Small intestine (tissue), 7 donors: ENCODE measurements at regions not wholly inside any gene's neighbourhood (a gene's known extent, or its start where the extent isn't known, plus 50 kb on each side); places are given as distances from the start of the nearest gene placed in this dataset.

Experiments used
- DNase-seq, 2 donors: peaks; one replicate each; pipeline versions ENCODE4 v3.0.0 to v3.0.0-alpha.2; 2013
- FAIRE-seq: peaks from 2 replicates; lab custom pipeline; 2012; peaks lifted over from hg19 to GRCh38; lab: Jason Lieb, UNC
- H3K27ac ChIP-seq, 3 donors: one replicate each; pipeline ENCODE4 v1.5.1; 2013; ENCODE audit warnings: low read length in 2 of 3, mild to moderate bottlenecking in 2 of 3, control low read depth in 1 of 3, inconsistent platforms in 1 of 3, low read depth in 1 of 3, moderate library complexity in 1 of 3
- H3K27me3 ChIP-seq, 3 donors: one replicate each; pipeline ENCODE4 v1.6.1; 2013; ENCODE audit warnings: low read length in 3 of 3, inconsistent platforms in 1 of 3; ENCODE audit not compliant: control insufficient read depth in 3 of 3, insufficient read depth in 3 of 3
- H3K36me3 ChIP-seq, 3 donors: one replicate each; pipeline ENCODE4 v1.6.1; 2013; ENCODE audit warnings: low read length in 3 of 3, inconsistent platforms in 1 of 3, low read depth in 1 of 3, mild to moderate bottlenecking in 1 of 3, moderate library complexity in 1 of 3; ENCODE audit not compliant: control insufficient read depth in 3 of 3, insufficient read depth in 2 of 3
- H3K4me1 ChIP-seq, 3 donors: one replicate each; pipeline ENCODE4 v1.6.1; 2013; ENCODE audit warnings: low read length in 2 of 3, inconsistent platforms in 1 of 3, low read depth in 1 of 3, mild to moderate bottlenecking in 1 of 3, moderate library complexity in 1 of 3; ENCODE audit not compliant: control insufficient read depth in 3 of 3, insufficient read depth in 2 of 3
- H3K4me3 ChIP-seq, 3 donors: one replicate each; pipeline ENCODE4 v1.5.1; 2013; ENCODE audit warnings: low read length in 3 of 3, control low read depth in 1 of 3, inconsistent platforms in 1 of 3, low read depth in 1 of 3, mild to moderate bottlenecking in 1 of 3, moderate library complexity in 1 of 3
- H3K9me3 ChIP-seq, 2 donors: one replicate each; pipeline ENCODE4 v1.6.1; 2013; ENCODE audit warnings: low read depth in 1 of 2, low read length in 1 of 2; ENCODE audit not compliant: control insufficient read depth in 2 of 2, insufficient read depth in 1 of 2
- WGBS, 3 donors: extraction: QIAGEN DNeasy Blood & Tissue Kit; methylation state at CpG; one replicate each; pipeline ENCODE4 v1.1.7; 2013; 5-methylcytosine and 5-hydroxymethylcytosine counted together
- donor health status: healthy with polysubstance abuse.
- donor health status: control.
- donor health status: control.
- donor health status: Bipolar disorder and iron deficiency.
- donor health status: healthy.

- Histone ChIP-seq H3K27ac (no peak overlapping the region), H3K9me3 (peaks cover 0 to 8% of the 10 kb centered on the region in 2 donors), H3K27me3 (no peaks in the 10 kb centered on the region), H3K4me1 (no peaks in the 10 kb centered on the region), H3K4me3 (no peak overlapping the region), H3K36me3 (no peaks in the 10 kb centered on the region)
- no peak for FAIRE-seq
- DNase-seq: no peak
Observed at GRCh38 chr1:218503102-218503501, 158.0 kb downstream of the TGFB2 start.

DNA sequence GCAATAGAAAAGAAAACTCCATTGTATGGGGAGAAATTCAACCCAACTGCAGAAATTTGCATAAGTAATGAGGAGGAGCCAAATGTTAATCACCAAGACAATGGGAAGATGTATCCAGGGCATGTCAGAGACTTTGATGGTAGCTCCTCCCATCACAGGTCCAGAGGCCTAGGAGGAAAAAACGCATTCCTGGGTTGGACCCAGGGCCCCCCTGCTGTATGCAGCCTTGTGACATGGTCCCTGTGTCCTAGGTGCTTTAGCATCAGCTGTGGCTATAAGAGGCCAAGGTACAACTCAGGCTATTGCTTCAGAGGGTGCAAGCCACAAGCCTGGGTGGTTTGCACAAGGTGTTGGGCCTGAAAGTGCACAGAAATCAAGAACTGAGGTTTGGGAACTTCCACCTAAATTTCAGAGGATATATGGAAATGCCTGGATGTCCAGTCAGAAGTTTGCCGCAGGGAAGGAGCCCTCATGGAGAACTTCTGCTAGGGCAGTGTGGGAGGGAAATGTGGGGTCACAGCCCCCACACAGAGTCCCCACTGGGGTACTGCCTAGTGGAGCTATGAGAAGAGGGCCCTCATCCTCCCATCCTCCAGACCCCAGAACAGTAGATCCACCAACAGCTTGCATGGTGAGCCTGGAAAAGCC is 162.3 kb downstream of the TGFB2 start:
- H3K27me3 ChIP-seq: no peaks in the 10 kb centered on the region
- DNase-seq (no peak), FAIRE-seq (no peak)
- no peaks in the 10 kb centered on the region for H3K36me3 ChIP-seq
- WGBS, 3 donors: 62 to 80% (median 67%) methylated on average over 2 of the region's 2 CpGs
- H3K9me3 ChIP-seq: peaks cover 0 to 10% of the 10 kb centered on the region in 2 donors
- no peaks in the 10 kb centered on the region for H3K4me1 ChIP-seq
- no peak overlapping the region for H3K27ac ChIP-seq
- no peak overlapping the region for H3K4me3 ChIP-seq

- WGBS, 3 donors: 78 to 90% (median 82%) methylated on average over 6 of the region's 6 CpGs
- no peak overlapping the region for H3K4me3 ChIP-seq
Observed at GRCh38 chr1:218510153-218510772, 165.1 kb downstream of the TGFB2 start.

DNA sequence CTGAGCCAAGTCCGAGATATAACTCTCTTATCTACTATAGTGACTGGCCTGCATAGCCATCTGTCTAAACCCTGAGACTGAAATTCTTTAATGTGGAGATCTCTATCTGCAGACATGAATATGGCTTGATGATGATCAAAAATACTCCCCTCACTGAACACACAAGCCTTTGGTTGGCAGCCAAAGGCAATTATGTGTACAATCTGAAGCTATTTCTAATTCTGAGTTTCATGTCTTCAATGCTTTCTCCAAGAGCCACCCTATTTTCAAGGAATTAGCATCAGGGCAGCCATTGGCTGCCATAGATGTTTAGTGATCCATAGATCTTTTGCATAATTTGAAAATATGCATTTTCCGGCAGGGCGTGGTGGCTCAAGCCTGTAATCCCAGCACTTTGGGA is 168.2 kb downstream of the TGFB2 start:
- no peak overlapping the region for H3K4me3 ChIP-seq
- no peaks in the 10 kb centered on the region for H3K27me3 ChIP-seq
- peaks cover 0 to 2% of the 10 kb centered on the region in 2 donors for H3K9me3 ChIP-seq
- no peak for FAIRE-seq
- no peak overlapping the region for H3K27ac ChIP-seq
- no peaks in the 10 kb centered on the region for H3K36me3 ChIP-seq
- WGBS, 3 donors: 79 to 89% (median 83%) methylated on average over 3 of the region's 3 CpGs
- DNase-seq: no peak
- no peaks in the 10 kb centered on the region for H3K4me1 ChIP-seq

More at GRCh38 chr1:218510153-218510772, 165.1 kb downstream of the TGFB2 start:
- no peak for DNase-seq
- Histone ChIP-seq H3K27me3 (no peaks in the 10 kb centered on the region), H3K9me3 (peaks cover 0 to 10% of the 10 kb centered on the region in 2 donors), H3K4me1 (no peaks in the 10 kb centered on the region), H3K36me3 (no peaks in the 10 kb centered on the region), H3K27ac (no peak overlapping the region)
- FAIRE-seq: no peak

- no peak for FAIRE-seq
- 75 to 91% (median 84%) methylated on average over 2 of the region's 2 CpGs for WGBS, 3 donors
- DNase-seq: no peak
- Histone ChIP-seq H3K4me3 (no peak overlapping the region), H3K9me3 (peaks cover 0 to 2% of the 10 kb centered on the region in 2 donors), H3K36me3 (no peaks in the 10 kb centered on the region), H3K4me1 (no peaks in the 10 kb centered on the region), H3K27me3 (no peaks in the 10 kb centered on the region), H3K27ac (no peak overlapping the region)
Observed at GRCh38 chr1:218514689-218515088, 169.6 kb downstream of the TGFB2 start.

DNA sequence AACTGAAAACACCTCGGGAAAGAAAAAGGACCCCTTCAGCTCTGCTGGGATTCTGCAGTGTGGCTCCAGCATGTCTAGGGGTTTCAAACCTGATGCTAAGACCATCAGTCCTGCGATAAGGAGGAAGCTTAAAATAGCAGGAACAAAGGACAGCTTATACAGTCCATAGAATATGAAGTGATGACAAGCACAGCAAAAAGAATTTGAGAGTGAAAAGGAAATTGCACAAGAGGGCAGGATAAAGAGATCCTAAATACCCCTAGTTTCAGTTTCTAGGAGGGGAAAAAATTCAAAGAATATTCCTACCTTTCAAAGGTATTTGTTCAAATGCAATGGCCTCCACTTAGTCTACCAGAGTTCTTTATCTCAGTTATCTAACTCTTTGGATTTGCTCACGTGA is 171.4 kb downstream of the TGFB2 start:
- H3K27ac ChIP-seq: no peak overlapping the region
- 61 to 66% (median 66%) methylated on average over 3 of the region's 3 CpGs for WGBS, 3 donors
- no peaks in the 10 kb centered on the region for H3K4me1 ChIP-seq
- peaks cover 0 to 2% of the 10 kb centered on the region in 2 donors for H3K9me3 ChIP-seq
- H3K27me3 ChIP-seq: no peaks in the 10 kb centered on the region
- DNase-seq: no peak
- no peak overlapping the region for H3K4me3 ChIP-seq
- no peaks in the 10 kb centered on the region for H3K36me3 ChIP-seq
- no peak for FAIRE-seq

DNA sequence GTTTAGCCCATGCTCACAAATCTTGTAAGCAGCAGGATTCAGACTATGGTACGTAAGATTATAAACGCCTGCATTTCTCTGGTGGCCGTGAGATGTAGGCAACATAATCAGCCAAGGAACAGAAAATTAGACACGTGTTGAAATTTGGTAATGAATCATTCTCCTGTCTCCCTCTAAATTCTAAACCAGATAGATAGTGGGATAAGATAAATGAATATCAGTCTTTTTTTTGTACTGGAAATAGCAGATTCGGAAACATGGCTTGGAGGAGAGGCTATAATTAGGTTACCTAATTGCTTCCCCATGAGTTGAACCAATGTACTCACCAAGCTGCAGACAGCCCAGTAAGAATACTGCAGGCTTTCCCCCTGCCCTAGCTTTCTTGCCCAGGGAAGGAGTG is 172.3 kb downstream of the TGFB2 start:
- Histone ChIP-seq H3K27ac (no peak overlapping the region), H3K27me3 (no peaks in the 10 kb centered on the region), H3K4me1 (no peaks in the 10 kb centered on the region), H3K4me3 (no peak overlapping the region), H3K36me3 (no peaks in the 10 kb centered on the region), H3K9me3 (no peaks in the 10 kb centered on the region)
- FAIRE-seq: no peak
- DNase-seq: no peak
- WGBS, 3 donors: 80 to 88% (median 84%) methylated on average over 5 of the region's 5 CpGs

DNA sequence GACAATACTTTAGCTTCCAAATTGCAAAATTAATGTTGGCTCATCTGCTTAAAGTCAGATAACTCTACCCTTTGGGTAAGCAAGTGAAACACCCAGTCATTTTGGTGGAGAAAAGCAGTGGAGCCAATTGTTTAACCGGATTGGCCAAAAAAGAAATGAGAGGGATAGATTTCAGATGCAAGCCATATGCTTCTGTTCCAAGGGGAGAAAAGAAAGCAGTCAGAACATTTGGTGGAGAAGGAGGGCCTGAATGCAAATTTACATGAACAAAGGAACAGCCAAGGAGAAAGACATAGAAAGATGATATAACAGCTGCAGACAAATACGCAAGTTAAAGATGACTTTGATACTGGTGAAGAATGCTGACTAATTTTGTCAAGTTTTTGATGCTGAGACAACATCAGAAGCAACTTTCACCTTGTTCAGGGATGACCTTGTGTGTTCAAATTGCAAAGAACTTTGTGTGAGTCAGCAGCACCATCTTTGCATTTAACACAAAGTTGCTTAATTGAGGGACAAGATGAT is 173.1 kb downstream of the TGFB2 start:
- no peak for FAIRE-seq
- no peaks in the 10 kb centered on the region for H3K9me3 ChIP-seq
- WGBS, 3 donors: 87 to 97% (median 89%) methylated on average over 2 of the region's 2 CpGs

More for the DNA sequence above, 173.1 kb downstream of the TGFB2 start:
- H3K27ac ChIP-seq: no peak overlapping the region
- no peak overlapping the region for H3K4me3 ChIP-seq
- H3K36me3 ChIP-seq: no peaks in the 10 kb centered on the region
- no peaks in the 10 kb centered on the region for H3K4me1 ChIP-seq
- H3K27me3 ChIP-seq: no peaks in the 10 kb centered on the region
- DNase-seq: no peak
